ENCODE measurements at regions not wholly inside any gene's neighbourhood (a gene's known extent, or its start where the extent isn't known, plus 50 kb on each side); places are given as distances from the start of the nearest gene placed in this dataset.
"Not testable (repeated sequence)": the region's sequence is repeated elsewhere in the genome, so short reads cannot be mapped to it uniquely, and the experiment has no call there.

DNA sequence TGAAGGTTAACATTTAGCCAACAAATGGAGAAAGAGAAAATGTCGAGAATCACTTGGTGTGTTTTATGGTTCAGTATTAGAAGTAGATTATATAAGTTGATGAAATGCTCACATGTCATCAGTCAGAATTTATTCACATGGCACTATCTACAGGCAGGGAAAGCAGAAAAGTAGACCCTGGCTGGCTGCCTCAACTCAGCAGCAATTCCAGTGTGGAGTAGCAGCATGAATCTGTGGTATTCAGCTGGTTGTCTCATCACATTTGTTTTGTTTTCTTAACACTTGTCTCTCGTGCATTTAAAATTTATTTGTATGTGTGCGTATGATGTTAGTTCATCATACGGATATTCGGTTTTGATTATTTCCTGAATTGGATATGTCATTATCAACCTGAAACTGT is 153.5 kb upstream of the OR13F1 start:
- ChIA-PET CTCF (no interaction called here), POLR2A (no interaction called here)
- DNase-seq (ENCODE audit: extremely low spot score): no peak
- TF ChIP-seq, protein P1, sequence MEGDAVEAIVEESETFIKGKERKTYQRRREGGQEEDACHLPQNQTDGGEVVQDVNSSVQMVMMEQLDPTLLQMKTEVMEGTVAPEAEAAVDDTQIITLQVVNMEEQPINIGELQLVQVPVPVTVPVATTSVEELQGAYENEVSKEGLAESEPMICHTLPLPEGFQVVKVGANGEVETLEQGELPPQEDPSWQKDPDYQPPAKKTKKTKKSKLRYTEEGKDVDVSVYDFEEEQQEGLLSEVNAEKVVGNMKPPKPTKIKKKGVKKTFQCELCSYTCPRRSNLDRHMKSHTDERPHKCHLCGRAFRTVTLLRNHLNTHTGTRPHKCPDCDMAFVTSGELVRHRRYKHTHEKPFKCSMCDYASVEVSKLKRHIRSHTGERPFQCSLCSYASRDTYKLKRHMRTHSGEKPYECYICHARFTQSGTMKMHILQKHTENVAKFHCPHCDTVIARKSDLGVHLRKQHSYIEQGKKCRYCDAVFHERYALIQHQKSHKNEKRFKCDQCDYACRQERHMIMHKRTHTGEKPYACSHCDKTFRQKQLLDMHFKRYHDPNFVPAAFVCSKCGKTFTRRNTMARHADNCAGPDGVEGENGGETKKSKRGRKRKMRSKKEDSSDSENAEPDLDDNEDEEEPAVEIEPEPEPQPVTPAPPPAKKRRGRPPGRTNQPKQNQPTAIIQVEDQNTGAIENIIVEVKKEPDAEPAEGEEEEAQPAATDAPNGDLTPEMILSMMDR (IDR thresholded peaks at IDR 0.05; ENCODE audit: control extremely low read depth, extremely low read depth, low read depth, missing control alignments): no peak

DNA sequence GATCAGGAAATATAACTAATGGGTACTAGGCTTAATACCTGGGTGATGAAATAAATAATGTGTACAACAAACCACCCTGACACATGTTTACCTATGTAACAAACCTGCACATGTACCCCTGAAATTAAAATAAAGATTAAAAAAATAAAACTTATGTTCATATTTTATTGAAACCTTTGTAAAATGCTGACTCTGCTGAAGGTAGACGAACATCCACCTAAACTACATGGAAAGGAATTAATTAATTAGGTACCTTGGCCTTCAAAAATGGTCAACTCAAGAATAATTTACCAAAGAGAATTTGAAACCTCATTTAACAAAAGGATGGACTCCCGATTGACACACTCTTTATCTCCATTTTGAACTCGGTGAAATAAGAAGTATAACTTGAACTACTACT is 152.3 kb upstream of the OR13F1 start:
- ChIA-PET POLR2A (no interaction called here), CTCF (interaction anchor here (1.1 kb wide), 1 partner anchor 11 kb away, joined by 3 read pairs; no protein-coding TSS in a partner anchor)
- TF ChIP-seq, protein P1 (IDR thresholded peaks at IDR 0.05; ENCODE audit: control extremely low read depth, extremely low read depth, low read depth, missing control alignments): no peak
- no peak for DNase-seq (ENCODE audit: extremely low spot score)

DNA sequence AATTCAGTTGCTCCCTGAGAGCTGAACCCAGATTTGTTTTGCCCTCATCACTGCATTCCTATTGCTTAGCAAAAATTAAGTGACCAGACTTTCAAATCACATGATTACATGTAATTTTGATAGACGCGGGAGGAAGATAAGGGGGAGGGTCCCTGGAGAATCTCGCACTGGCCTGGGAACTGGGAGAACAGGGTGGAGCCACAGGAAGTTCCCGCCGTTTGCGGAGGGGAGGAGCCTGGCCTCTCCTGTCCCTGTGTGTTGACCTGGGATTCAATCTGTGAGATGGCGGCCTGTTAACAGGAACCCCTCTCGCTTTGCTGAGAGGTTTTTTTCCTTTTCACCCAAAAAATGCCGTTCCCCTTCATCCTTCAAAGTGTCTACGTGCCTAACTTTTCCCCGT is 142.9 kb upstream of the OR13F1 start:
- TF ChIP-seq, protein P1 (IDR thresholded peaks at IDR 0.05; ENCODE audit: control extremely low read depth, extremely low read depth, low read depth, missing control alignments): no peak
- DNase-seq (ENCODE audit: extremely low spot score): no peak
- ChIA-PET CTCF (no interaction called here), POLR2A (no interaction called here)

DNA sequence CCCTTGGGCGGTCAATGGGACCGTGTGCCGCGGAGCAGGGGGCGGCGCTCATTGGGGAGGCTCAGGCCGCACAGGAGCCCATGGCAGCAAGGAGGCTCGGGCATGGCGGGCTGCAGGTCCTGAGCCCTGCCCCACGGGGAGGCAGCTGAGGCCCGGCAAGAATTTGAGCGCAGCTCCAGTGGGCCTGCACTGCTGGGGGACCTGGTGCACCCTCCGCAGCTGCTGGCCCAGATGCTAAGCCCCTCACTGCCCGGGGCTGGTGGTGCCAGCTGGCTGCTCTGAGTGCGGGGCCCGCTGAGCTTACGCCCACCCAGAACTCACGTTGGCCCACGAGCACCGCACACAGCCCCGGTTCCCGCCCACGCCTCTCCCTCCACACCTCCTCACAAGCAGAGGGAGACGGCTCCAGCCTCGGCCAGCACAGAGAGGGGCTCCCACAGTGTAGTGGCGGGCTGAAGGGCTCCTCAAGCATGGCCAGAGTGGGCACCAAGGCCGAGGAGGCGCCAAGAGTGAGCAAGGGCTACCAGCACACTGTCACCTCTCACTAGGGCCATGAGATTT is 141.1 kb upstream of the OR13F1 start:
- ChIA-PET POLR2A (no interaction called here), CTCF (interaction anchor here (1.1 to 1.7 kb wide), 2 partner anchors 9 to 23 kb away, joined by 3 to 6 read pairs; no protein-coding TSS in a partner anchor)
- TF ChIP-seq, protein P1 (IDR thresholded peaks at IDR 0.05; ENCODE audit: control extremely low read depth, extremely low read depth, low read depth, missing control alignments): no peak
- no peak for DNase-seq (ENCODE audit: extremely low spot score)

DNA sequence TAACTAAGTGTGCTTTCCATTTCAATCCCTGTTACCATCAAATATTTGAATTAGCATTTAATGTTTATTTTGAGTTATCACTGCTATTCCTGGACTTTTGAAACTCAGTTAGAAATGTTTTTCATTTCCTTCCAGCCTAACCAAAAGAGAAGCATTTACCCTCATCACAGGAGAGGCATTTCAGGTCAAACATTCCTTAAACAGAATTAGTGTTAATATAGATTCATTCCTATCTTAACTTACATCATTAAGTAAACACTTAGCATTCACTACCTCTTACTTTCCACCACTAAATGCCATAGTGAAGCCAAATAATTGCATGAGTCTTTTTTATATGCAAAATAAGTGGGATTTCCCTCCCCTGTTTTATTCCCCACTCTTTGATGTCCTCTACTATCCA is 136.6 kb upstream of the OR13F1 start:
- TF ChIP-seq, protein P1 (IDR thresholded peaks at IDR 0.05; ENCODE audit: control extremely low read depth, extremely low read depth, low read depth, missing control alignments): no peak
- ChIA-PET POLR2A (no interaction called here), CTCF (interaction anchor here (2.7 kb wide), 1 partner anchor 13 kb away, joined by 9 read pairs; no protein-coding TSS in a partner anchor)
- no peak for DNase-seq (ENCODE audit: extremely low spot score)

DNA sequence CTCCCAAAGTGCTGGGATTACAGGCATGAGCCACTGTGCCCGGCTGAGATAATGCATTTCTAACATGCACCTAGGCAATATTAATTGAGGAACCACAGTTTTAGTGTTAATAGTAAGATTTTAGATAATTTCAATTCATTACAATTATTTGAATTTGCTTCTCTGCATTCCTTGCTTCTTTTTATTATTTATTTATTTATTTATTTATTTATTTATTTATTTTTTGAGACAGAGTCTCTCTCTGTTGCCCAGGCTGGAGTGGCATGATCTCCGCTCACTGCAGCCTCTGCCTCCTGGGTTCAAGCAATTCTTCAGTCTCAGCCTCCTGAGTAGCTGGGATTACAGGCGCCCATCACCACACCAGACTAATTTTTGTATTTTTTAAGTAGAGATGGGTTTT is 135.7 kb upstream of the OR13F1 start:
- CTCF ChIA-PET: interaction anchor here (0.9 kb wide), 1 partner anchor 54 kb away, joined by 3 read pairs; no protein-coding TSS in a partner anchor
- POLR2A ChIA-PET; DNase-seq (ENCODE audit: extremely low spot score): not testable (repeated sequence)

DNA sequence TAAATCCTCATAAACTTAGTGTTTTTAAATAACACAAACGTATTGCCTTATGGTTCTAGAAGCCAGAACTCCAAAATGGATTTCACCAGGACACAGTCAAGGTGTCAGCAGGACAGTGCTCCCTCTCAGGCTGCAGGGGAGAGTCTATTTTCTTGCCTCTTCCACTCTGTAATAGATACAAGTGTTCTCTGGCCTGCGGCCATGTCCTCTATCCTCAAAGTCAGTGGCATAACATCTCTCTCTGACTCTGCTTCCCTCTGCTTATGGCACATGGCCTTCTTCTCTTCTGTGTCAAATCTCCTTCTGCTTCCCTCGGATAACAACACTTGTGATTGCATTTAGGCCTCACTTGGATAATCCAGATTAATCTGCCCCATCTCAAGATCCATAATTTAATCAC is 129.4 kb upstream of the OR13F1 start:
- TF ChIP-seq, protein P1 (IDR thresholded peaks at IDR 0.05; ENCODE audit: control extremely low read depth, extremely low read depth, low read depth, missing control alignments): no peak
- CTCF ChIA-PET: interaction anchor here (1.0 kb wide), 1 partner anchor 12 kb away, joined by 3 read pairs; no protein-coding TSS in a partner anchor
- no peak for DNase-seq (ENCODE audit: extremely low spot score)
- POLR2A ChIA-PET: no interaction called here

Measured in GM10248 (cell line).